ENCODE measurements at regions not wholly inside any gene's neighbourhood (a gene's known extent, or its start where the extent isn't known, plus 50 kb on each side); places are given as distances from the start of the nearest gene placed in this dataset.
A peak's percentile ranks its signal among the peaks of the same experiment; 100 is the strongest.
"Not testable (repeated sequence)": the region's sequence is repeated elsewhere in the genome, so short reads cannot be mapped to it uniquely, and the experiment has no call there.

DNA sequence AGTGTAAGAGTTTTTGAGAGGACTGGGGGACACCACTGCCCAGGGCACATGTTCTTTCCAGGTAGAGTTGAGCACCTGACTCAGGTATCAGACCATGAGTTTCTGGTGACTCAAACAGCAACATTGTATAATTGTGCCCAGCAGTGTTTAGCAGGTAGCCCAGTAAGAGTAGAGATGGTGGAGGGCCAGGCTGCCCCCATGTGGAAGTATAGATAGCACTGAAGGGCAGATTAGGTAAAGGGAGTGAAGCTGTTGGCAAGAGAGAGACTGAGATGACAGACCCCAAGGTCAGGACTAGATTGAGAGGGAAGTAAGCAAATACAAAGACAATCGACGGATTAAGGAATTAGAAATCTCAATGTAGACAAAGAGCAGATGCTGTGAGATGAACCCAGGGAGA is 74.6 kb downstream of the TRIM42 start:
- DNase-seq = no peak

DNA sequence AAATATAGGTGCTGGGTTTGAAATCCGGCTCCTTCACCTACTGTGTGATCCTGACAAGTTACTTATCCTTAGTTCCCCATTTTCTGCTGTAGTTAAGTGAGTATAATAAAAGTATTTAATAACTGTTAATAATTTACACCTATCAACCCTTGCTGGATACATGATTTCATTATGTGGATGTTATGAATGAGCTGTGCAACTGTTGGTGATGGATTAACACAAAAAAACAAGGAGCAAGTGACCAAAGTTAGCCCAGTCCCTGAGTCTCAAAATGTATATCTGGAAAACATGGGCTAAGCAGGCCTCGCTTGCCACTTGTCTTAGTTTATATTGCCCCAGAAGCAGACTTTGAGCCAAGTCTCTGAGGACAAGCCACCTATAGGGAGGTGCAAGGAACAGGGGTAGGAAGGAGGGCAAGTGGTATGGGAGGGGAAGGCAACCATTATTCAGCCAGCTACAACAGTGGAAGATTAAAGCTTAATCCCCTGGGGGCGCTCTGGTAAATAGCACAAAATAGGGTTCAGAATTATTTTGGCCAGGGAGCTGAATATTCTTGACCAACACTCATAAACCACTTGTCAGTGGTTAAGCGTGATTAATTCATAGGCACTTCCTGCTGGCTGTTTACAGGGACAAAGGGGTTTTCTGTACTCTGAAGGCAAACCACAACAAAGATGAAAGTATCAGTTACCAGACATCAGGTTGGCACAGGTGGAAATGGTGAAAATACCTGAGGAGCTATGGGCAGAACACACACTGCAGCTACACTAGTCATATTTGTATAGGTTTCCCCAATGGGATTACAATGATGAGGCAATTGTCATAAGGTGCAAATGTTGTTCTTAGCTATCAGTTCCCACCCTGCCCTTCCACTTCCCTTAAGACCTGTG is 76.2 kb downstream of the TRIM42 start:
- DNase-seq = no peak

DNA sequence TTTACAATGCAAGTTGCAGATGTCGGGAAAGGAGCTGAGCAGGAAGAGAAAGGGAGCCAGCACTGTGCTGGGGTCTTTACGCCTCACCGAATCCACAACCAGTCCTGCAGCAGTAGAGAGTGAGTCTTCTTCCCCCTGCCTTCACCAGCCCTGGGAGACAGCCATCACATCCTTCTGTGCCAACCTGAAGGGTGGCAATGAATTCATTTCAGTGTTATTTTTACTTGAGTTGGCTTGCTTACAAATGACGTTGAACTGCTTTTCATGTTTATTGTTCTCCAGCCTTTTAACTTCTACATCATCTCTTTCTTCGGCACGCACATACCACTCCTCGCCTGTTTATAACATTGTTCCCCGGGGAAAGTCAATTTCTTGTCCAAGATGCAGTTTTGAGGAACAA is 77.1 kb downstream of the TRIM42 start:
- DNase-seq = no peak

DNA sequence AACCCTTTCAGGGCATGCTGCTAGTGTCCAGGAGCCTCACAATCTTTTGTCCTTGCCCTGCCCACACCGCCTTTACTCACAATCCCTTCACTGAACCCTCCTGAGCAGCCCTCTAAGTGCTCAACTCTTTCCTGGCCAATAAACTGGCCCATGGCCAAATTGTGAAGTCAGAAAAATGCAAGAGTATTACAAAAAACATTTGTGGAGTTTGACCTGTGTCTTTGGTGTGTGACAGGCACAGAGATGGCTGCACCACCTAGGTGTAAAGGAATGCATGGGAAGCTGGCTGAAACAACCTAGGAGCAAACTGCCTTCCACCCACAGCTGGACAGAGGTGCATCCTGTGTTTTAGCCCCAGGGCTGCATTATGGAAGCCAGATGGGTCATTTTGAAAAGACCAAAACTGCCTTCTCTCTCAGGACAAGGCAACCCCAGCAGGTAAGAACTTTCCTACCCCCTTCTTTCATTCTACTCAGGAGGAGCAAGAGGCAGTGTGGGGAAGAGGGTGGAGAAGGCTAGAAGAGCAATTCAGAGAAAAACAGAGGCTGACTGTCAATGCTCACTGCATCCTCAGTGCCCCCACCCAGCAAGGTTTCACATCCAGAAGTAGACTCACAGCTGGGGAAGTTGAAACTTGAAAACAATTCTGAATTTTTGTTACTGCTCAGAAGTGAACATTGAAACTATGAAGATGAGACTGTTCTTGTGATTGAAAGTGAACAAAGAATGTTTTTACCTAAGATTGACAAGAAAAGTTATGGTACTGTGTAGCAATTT is 78.6 kb downstream of the TRIM42 start:
- no peak for DNase-seq

DNA sequence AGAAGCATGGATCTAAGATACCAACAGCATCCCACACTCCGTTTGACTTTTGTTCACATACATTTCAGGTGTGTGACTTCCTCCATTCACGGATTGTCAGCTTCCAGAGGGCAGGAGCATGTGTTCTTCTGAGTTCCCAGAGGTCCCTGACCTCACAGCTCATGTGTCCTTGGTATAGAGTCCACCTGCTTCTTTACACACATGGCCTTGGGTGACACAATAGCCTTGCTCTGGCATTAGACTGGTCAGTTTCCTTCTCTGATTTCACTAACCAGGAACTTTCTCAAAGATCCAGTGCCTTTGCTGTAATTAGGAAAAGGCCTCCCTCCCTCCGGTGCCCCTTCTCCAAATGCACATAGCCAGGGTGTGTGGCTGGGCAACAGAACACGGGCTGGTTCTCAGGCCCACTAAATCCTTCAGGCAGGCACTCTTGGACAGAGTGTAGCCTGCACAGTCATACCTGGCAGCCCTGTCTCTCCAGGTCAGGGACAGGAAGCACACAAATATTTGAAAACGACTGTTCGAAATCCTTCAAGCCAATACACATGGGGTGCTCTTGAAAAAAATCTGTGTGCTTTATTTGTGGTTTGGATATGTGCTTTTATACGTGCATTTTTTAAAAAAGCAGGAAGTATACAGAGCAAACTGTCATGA is 81.1 kb downstream of the TRIM42 start:
- DNase-seq = no peak

DNA sequence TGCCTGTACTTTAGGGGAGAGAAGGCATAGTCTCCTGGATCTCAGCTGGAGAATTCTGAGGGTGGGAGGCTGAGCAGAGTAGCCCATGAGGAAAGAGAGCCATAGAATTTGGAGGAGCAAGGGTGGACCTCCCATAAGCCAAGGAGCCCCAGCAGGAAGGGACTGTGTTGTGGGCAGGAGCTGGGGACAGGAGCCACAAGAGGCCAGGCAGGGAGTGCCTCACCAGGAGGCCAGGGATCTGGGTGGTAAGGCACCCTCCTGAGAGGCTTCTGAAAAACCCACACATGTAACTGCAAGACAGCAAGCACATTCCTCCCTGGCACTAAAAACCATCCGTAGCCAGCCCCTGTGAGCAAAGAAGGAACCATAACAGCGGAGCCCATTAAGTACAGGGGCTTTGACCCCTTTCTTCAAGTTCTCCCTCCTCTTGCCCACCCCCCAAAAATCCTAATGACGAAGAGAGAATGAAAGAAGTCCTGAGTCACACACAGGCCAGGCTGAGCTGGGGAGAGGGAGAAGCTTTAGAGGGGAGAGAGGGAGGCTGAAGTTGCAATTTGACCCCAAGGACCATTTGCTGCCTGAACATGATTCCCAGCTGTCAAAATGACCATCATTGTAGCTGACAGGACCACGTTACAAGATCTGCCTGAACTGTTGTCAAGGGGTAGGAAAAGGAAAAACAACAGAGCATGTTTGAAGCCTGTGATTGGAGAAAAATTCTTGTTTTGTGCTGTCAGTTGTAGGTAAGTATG is 82.6 kb downstream of the TRIM42 start:
- DNase-seq = no peak

DNA sequence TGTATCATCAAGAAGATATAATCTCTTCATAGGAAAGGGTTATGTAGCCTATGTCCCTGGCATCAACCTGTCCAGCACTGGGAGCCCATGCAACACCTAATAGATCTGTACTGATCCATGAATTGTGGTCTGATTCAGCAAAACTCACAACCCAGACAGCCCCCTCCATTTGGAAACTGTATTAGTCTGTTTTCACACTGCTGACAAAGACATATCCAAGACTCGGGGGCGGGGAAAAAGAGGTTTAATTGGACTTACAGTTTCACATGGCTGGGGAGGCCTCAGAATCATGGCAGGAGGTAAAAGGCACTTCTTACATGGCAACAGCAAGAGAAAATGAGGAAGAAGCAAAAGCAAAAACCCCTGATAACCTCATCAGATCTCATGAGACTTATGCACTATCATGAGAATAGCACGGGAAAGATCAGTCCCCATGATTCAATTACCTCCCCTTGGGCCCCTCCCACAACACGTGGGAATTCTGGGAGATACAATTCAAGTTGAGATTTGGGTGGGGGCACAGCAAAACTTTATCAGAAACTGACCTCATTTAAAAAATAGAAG is 83.3 kb downstream of the TRIM42 start:
- no peak for DNase-seq

DNA sequence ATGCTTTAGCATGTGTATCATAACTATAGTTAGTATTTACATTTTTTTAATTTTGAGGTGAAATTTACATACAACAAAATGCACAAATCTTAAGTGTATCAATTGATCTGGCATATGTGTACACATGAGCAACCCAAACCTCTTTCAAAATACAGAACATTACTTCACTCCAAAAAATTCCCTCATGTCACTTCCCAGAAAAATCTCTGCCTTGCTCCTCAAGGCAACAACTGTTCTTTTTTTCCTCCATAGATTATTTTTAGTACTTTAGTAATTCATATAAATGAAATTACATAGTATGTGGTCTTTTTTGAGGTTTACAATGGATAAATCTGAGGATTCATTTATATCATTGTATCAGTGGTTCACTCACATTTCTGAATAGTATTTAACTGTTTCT is 84.9 kb downstream of the TRIM42 start:
- no peak for DNase-seq

DNA sequence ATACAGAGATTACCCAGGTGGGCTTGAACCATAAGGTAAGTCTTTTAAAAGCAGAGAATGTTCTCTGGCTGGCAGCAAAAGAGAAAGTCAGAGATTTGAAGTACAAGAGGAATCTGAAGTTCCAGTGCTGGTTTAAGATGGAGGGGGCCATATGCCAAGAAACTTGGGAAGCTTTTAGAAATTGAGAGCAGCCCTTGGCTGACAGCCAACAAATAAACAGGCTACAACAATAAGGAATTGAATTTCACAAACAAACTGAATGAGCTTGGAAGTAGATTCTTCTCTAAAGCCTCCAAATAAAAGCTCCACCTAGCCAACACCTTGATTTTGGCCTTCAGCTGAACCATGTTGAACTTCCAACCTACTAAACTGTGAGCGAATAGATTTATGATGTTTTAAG is 85.7 kb downstream of the TRIM42 start:
- peak in 1 of 2 experiments; percentile 11 for DNase-seq

DNA sequence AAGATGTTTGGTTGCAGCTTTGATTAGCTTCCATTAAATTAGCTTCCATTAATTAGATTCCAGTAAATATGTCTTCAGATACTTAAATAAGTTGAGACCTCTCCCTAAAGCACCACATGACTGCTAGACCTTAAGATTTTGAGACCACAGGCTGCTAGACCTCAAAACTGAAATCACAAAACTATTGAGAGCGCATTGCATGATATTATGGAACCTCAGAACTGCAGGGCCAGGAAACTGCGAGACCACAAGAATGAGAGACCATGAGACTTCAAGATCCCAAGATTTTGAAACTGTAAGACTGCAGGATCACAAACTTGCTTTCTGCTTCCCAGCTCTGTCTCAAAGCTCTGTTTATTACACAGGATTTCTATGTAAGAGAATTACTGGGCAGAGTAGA is 87.4 kb downstream of the TRIM42 start:
- DNase-seq = no peak

DNA sequence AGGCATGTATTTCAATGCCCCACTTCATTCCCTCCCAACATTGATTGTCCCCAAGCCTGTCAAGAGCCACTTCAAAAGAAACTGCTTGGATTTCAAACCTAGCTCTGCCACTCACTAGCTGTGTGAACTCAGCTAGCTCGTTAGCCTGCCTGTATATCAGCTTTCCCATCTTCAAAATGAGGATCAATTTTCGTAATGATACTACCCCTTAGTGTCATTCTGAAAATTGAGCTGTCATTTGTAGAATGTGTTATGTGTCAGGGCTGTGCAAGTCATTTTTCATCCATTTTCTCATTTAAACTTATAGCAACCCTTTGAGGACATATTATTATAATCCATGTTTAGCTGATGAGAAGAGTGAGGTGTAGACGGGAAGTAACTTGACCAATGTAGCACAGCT is 88.6 kb downstream of the TRIM42 start:
- DNase-seq = no peak

DNA sequence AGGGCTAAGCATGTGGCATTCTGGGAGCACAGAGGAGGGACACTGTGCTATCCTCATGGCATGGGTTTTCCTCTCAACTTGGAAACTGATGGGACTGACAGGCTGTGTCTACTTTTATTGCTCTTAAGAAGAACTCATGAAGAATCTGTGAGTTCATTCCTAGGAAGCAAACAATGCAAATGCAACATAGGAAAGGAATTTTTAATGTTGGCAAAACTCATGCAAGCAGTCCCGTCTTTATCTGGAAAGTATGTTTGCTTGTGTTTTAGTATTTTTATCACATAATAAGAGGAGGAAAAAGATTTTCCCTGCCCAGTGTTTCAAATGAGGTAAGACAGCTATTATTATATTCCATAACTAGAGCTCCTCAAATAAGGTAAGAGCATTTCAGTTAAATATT is 89.7 kb downstream of the TRIM42 start:
- no peak for DNase-seq

DNA sequence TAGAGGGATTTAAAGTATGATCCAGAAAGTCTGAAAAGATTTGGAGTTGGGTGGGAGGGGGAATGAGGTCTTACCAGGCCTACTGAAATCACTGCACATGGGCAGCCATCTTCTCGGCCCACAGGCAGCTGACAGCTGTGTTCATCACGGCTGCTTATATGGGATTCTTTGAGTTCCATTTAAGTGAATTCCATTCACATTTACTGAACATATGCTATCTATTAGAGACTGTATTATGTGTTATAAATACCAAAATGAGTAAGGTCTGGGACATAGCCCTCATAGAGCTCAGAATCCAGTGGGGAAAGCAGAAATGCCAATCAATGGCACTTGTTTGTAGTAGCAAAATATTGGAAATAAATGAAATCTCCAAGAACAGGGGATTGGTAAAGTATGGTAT is 91.1 kb downstream of the TRIM42 start:
- no peak for DNase-seq

DNA sequence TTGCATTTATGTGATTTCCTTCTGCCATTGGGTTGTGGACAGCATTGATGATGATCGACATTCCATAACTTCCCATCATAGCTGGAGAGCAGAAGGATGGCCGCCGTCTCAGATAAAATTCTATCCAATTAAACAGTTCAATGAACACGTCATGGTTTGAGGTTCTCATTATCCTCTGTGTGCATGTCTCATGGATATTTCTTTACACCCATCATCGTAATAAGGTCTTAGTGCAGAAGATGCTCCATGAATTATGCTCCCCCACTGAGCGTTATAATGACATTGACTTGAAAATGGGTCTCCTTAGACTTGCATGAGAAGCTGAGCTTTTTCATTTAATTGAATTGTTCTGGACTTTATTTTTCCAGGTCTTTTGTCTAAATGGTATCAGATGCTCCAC is 92.1 kb downstream of the TRIM42 start:
- no peak for DNase-seq

DNA sequence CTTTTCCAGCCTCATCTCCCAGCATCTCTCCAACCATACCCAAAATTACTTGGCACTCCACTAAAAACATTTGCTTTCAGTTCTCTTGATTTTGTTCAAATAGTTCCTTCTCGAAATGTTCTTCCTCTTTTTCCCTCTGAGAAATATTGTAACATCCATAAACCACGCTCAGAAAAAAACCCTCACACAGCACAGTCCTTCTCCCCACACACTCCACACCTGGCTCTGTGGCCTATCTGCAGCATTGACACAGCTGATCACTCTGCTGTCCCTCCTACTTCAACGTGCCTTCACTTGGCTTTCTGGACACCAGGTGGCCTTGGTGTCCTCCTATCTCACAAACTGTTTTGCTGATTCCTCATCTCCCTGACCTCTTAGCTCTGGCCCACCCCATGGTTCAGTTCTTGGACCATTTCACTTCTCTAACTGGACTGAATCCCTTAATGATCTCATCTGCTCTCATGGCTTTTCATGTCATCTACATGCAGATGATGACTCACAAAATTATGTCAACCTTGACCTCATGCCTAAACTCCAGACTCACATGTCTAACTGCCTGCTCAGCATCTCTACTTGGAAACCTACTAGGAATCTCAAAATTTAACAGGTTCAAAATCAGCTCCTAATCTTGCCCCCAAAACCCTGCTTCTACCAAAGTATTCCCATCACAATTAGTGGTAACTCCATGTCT is 93.3 kb downstream of the TRIM42 start:
- DNase-seq = no peak

DNA sequence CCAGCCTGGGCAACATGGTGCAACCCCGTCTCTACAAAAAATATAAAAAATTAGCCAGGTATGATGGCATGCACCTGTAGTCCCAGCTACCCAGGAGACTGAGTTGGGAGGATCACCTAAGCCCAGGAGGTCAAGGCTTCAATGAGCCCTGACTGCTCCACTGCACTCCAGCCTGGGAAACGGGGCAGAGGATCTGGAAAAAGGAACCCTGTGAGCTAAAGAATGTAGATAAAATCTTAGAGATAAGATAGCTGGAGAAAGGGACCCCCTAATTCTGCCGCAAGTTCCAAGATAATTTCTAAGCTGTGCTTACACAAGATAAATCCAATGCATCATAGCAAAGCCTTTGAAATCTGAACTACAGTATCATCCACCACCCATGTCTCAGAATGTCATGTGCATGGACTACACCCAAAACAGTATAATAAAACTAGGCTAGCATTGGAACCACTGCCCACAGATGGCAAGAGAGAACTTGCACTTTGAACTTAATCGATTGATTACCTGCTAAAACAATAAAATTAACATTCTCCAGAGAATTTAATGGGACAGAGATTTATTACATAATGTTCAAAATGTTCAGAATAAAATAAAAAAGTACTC is 99.9 kb downstream of the TRIM42 start:
- no peak for DNase-seq

DNA sequence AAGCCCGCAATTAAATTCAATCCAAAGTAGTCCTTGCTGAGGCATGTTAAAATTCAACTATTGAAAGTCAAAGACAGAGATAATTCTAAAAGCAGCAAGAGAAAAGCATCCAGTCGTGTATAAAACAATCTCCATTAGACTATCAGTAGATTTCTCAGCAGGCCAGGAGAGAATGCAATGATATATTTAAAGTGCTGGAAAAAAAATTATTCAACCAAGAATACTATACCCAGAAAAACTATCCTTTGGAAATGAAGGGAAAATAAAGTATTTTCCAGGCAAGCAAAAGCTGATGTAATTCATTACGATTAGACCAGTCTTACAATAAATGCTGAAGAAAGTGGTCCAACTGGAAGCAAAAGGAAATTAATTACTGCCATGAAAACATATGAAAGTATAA is 113.5 kb downstream of the TRIM42 start:
- no peak for DNase-seq

DNA sequence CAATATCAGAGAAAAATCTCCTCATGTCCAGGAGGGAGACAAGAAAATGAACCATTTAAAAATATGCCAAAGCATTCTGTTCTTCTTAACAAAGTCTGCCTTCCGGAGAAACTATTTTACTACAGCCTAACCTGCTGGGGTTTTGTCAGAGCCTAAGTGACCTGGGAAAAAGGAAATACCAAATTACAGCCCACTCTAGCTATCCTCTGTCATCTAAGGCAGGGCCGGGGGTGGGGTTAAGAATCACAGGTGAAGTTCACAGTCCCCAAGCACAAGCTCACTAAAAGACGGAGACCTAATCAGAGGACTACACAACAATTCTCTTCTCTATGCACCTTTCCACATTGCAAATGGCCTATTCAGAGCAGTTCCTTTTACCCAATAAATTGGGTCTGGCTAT is 116.6 kb downstream of the TRIM42 start:
- no peak for DNase-seq

DNA sequence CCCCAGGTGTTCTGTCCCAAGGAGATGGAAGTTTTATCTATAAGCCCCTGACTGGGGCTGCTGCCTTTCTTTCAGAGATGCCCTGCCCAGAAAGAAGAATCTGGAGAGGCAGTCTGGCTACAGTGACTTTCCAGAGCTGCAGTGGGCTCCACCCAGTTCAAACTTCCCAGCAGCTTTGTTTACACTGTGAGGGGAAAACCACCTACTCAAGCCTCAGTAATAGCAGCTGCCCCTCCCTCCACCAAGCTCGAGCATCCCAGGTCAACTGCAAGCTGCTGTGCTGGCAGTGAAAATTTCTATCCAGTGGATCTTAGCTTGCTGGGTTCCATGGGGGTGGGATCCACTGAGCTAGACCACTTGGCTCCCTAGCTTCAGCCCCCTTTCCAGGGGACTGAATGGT is 125.0 kb downstream of the TRIM42 start:
- not testable (repeated sequence) for DNase-seq

DNA sequence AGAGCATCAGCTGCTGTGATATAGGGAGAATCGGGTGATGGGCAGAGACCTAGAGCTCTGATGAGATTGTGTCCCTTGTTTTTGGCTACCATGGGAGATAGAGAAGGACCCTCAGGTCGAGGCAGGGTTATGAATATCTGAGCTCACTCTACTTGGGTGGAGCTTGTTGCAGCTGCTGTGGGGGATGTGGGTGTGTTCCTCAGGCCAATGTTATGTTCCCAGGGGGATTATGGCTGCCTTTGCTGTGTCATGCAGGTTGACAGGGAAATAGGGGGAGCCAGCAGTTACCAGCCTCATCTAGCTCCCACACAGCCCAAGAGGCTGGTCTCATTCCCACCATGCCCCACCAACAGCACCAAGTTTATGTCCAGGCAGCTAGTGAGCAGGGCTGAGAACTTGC is 131.5 kb downstream of the TRIM42 start:
- no peak for DNase-seq

DNA sequence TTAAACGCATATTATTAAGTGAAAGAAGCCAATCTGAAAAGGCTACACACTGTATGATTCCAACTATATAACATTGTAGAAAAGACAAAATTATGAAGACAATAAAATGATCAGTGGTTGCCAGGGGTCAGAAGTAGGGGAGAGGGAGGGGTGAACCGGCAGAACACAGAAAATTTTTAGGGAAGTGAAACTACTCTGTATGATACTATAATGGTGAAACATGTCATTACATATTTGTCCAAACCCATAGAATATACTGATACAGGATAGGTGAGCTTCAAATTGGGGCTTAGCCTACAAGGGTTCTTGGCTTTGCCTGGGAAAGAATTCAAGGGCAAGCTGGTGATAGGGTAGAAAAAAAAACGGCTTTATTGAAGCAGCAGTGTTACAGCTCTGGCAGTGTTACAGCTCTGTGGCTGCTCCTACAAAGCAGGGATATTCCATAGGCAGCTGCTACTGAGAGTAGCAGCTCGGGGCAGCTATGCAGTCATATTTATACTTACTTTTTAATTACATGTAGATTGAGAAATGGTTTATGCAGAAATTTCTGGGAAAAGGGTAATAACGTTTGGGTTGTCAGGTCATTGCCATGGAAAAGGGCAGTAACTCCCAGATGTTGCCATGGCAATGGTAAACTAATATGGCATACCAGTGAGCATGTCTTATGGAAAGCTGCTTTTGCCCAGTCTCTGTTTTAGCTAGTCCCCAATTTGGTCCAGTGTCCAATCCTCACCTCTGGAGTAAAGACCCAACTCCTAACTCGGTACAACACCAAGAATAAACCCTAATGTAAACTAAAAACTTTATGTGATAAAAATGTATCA is 125.1 kb upstream of the SLC25A36 start:
- no peak for DNase-seq

Measured in NCI-H2081 (cell line).